Left lung (tissue), 4 donors: ENCODE measurements at regions not wholly inside any gene's neighbourhood (a gene's known extent, or its start where the extent isn't known, plus 50 kb on each side); places are given as distances from the start of the nearest gene placed in this dataset.

Experiments used
- ATAC-seq: fragments of 200-7000 bp; cut with Tn5 transposase; one replicate; pipeline ENCODE4 v1.9.1; 2020; ENCODE audit warnings: moderate library complexity
- DNase-seq, 4 donors: peaks; one replicate each; pipeline ENCODE4 v3.0.0-alpha.2; 2013 to 2020
- H3K27ac ChIP-seq, 2 donors: fragments of 200-600 bp; sonication (generic) in 1 of 2; one replicate each; pipeline versions ENCODE4 v1.5.0 to v1.8.0; 2020 to 2021
- H3K27me3 ChIP-seq, 2 donors: fragments of 200-600 bp; sonication (generic) in 1 of 2; one replicate each; pipeline versions ENCODE4 v1.5.0 to v1.8.0; 2020 to 2021
- H3K36me3 ChIP-seq, 2 donors: fragments of 200-600 bp; sonication (generic) in 1 of 2; one replicate each; pipeline versions ENCODE4 v1.5.0 to v1.8.0; 2020 to 2021
- H3K4me1 ChIP-seq, 2 donors: fragments of 200-600 bp; one replicate each; pipeline ENCODE4 v1.8.0; 2021
- H3K4me3 ChIP-seq, 2 donors: fragments of 200-600 bp; sonication (generic) in 1 of 2; one replicate each; pipeline versions ENCODE4 v1.5.0 to v1.8.0; 2020 to 2021; ENCODE audit warnings: mild to moderate bottlenecking in 1 of 2
- H3K9me3 ChIP-seq, 2 donors: fragments of 200-600 bp; sonication (generic) in 1 of 2; one replicate each; pipeline versions ENCODE4 v1.5.0 to v1.8.0; 2020 to 2021
- CTCF ChIP-seq, 2 donors: fragments of 200-600 bp; sonication (generic) in 1 of 2; IDR thresholded peaks; one replicate each; pipeline versions ENCODE4 v1.5.0 to v1.8.0; 2021; ENCODE audit warnings: antibody characterized with exemption in 2 of 2
- intact Hi-C, 2 donors: fragments of 100-400 bp; cut with DNase I; formaldehyde crosslinking; loops; one replicate each; pipeline versions ENCODE4 v1.11.2 to v1.14.2; 2022
- donor health status: DM: no; HTN: yes; CAD: no.
- donor health status: DM: no; HTN: no; CAD: no.

- H3K27me3 ChIP-seq = no peaks in the 10 kb centered on the region
- no peak overlapping the region for H3K4me3 ChIP-seq
- TF ChIP-seq CTCF (IDR thresholded peaks at IDR 0.05) = no peak
- no peak for ATAC-seq
- intact Hi-C loops = no loop called here
- H3K27ac ChIP-seq = no peak overlapping the region
- no peak for DNase-seq
- H3K9me3 ChIP-seq = peaks cover 0 to 3% of the 10 kb centered on the region in 2 donors
- no peaks in the 10 kb centered on the region for H3K4me1 ChIP-seq
- no peaks in the 10 kb centered on the region for H3K36me3 ChIP-seq
These were observed 839.6 kb downstream of the TSN start for GRCh38 chr2:122595065-122595464.

DNA sequence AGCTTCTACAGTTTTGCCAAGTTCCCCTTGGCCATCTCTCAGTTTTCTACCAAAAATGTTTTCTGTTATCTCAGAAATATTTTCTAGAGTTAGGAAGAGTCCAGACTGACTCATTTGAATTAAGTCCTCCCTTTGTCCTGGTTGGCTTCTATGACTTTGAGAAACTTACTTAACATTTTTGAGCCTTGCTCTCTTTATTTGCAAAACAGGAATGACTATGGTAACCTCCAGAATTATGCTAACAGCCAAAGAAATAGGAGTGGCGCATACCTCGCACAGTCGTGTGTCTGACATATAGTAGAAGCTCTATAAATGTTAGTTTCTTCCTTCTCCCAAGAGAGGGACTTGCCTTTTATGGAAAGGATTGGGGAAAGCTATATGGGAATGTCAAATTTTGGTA is 841.1 kb downstream of the TSN start:
- Histone ChIP-seq H3K9me3 (no peaks in the 10 kb centered on the region), H3K4me3 (no peak overlapping the region), H3K36me3 (no peaks in the 10 kb centered on the region), H3K4me1 (no peaks in the 10 kb centered on the region), H3K27ac (no peak overlapping the region), H3K27me3 (no peaks in the 10 kb centered on the region)
- no peak for ATAC-seq
- no peak for TF ChIP-seq CTCF (IDR thresholded peaks at IDR 0.05)
- intact Hi-C loops = no loop called here
- no peak for DNase-seq

- intact Hi-C loops = no loop called here
These were observed 843.3 kb downstream of the TSN start for GRCh38 chr2:122598784-122599183.

DNA sequence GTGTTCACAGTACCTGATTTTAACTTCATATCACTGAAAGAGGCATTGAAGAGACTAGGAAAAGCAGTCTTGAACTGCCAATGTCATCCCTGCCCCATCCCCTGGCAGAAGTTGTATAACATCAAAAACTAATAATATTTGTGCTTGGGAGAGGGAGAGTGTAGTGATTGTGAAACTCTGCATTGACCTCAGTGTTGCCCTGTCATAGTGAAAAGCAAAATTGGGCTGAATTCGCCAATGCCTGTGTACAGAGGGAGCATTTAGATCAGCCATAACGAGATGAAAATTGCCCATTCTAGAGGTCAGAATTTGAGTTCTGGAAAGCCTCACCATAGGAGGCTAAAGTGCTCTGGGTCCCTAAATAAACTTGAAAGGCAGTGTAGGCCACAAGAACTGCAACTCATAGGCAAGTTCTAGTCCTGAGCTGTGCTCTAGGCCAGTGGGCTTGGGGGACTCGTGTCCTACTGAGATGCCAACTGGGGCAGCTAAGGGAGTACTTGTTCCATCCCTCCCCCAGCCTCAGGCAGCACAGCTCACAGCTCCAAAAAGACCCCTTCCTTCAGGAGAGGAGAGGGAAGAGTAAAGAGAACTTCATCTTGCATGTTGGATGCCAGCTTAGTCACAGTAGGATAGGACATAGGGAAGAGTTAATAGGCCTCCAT is 855.6 kb downstream of the TSN start:
- DNase-seq = peak in 1 of 4 donors; percentile 28
- ATAC-seq = no peak
- no peak overlapping the region for H3K4me3 ChIP-seq
- H3K36me3 ChIP-seq = no peaks in the 10 kb centered on the region
- no peaks in the 10 kb centered on the region for H3K4me1 ChIP-seq
- intact Hi-C loops = no loop called here
- peaks cover 0 to 9% of the 10 kb centered on the region in 2 donors for H3K9me3 ChIP-seq
- TF ChIP-seq CTCF (IDR thresholded peaks at IDR 0.05) = no peak
- no peak overlapping the region for H3K27ac ChIP-seq
- H3K27me3 ChIP-seq = no peaks in the 10 kb centered on the region

More at GRCh38 chr2:122598784-122599183, 843.3 kb downstream of the TSN start:
- Histone ChIP-seq H3K4me1 (no peaks in the 10 kb centered on the region), H3K27ac (no peak overlapping the region), H3K9me3 (no peaks in the 10 kb centered on the region), H3K4me3 (no peak overlapping the region), H3K36me3 (no peaks in the 10 kb centered on the region), H3K27me3 (no peaks in the 10 kb centered on the region)
- TF ChIP-seq CTCF (IDR thresholded peaks at IDR 0.05) = no peak
- no peak for DNase-seq
- ATAC-seq = no peak

GRCh38 chr2:122622934-122623333 is 867.5 kb downstream of the TSN start:
- no peak for DNase-seq
- TF ChIP-seq CTCF (IDR thresholded peaks at IDR 0.05) = no peak
- ATAC-seq = no peak

More at GRCh38 chr2:122622934-122623333, 867.5 kb downstream of the TSN start:
- H3K9me3 ChIP-seq = peaks cover 0 to 21% of the 10 kb centered on the region in 2 donors
- H3K27ac ChIP-seq = no peak overlapping the region
- no peaks in the 10 kb centered on the region for H3K36me3 ChIP-seq
- H3K27me3 ChIP-seq = no peaks in the 10 kb centered on the region
- intact Hi-C loops = no loop called here
- H3K4me1 ChIP-seq = no peaks in the 10 kb centered on the region
- no peak overlapping the region for H3K4me3 ChIP-seq
